Uterus (tissue), 2 donors: ENCODE measurements at regions not wholly inside any gene's neighbourhood (a gene's known extent, or its start where the extent isn't known, plus 50 kb on each side); places are given as distances from the start of the nearest gene placed in this dataset.

ENCODE experiments used
- CTCF ChIP-seq, 4 experiments: fragments of 200-600 bp in 2 of 4; fragments of 450-650 bp in 2 of 4; sonication (generic) in 2 of 4; IDR thresholded peaks; one replicate each; pipeline ENCODE4 v1.5.1; 2016 to 2019; ENCODE audit warnings: antibody characterized with exemption in 4 of 4, mild to moderate bottlenecking in 2 of 4, moderate library complexity in 1 of 4
- POLR2A ChIP-seq, 2 donors: fragments of 450-650 bp; IDR thresholded peaks; one replicate each; pipeline ENCODE4 v1.6.1; 2016; ENCODE audit warnings: antibody characterized with exemption in 2 of 2, mild to moderate bottlenecking in 1 of 2, moderate library complexity in 1 of 2

DNA sequence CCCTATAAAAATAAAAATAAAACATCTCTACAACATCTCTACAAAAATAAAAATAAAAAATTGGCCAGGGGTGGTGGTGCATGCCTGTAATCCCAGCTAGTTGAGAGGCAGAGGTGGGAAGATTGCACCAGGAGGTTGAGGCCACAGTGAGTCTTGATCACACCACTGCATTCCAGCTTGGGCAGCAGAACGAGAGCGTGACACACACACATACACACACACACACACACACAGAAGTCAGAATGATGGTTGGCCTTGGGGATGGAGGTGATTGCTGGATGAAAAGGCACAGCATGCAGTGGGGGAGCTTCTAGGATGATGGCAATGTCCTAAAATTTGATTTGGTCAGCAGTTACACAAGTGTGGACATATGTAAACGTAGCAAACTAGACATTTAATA, 69.7 kb upstream of the SOD1 start:
- no peak for TF ChIP-seq CTCF (IDR thresholded peaks at IDR 0.05)
- no peak for TF ChIP-seq POLR2A (IDR thresholded peaks at IDR 0.05)
